Activated CD8-positive, alpha-beta T cell treated with anti-CD3 and anti-CD28 coated beads for 36 hours (primary cell): ENCODE measurements at regions not wholly inside any gene's neighbourhood (a gene's known extent, or its start where the extent isn't known, plus 50 kb on each side); places are given as distances from the start of the nearest gene placed in this dataset.

ENCODE experiments used
- ATAC-seq: fragments of 200-7000 bp; cut with Tn5 transposase; one replicate; pipeline ENCODE4 v1.10.0; 2021; ENCODE audit warnings: mild to moderate bottlenecking, moderate library complexity
- CTCF ChIA-PET: fragments of 350-600 bp; sonication (Branson Sonifier 250); formaldehyde crosslinking; loops from one replicate; lab custom pipeline; 2021; ENCODE audit warnings: antibody characterized with exemption; lab: Charles Lee
- POLR2A ChIA-PET: fragments of 350-600 bp; sonication (Branson Sonifier 250); formaldehyde crosslinking; loops from one replicate; lab custom pipeline; 2021; ENCODE audit warnings: antibody characterized with exemption; lab: Charles Lee
- DNase-seq: peaks from one replicate; pipeline ENCODE4 v3.0.0-alpha.2; 2020
- H3K27ac Mint-ChIP-seq: one replicate; pipeline ENCODE4 v1.8.0; 2021; ENCODE audit warnings: mild to moderate bottlenecking, mixed read lengths
- H3K27me3 Mint-ChIP-seq: one replicate; pipeline ENCODE4 v1.8.0; 2021; ENCODE audit warnings: mixed read lengths
- H3K36me3 Mint-ChIP-seq: one replicate; pipeline ENCODE4 v1.8.0; 2021; ENCODE audit warnings: low read depth, mixed read lengths
- H3K4me1 Mint-ChIP-seq: one replicate; pipeline ENCODE4 v1.8.0; 2021; ENCODE audit warnings: low read depth, mixed read lengths
- H3K4me3 Mint-ChIP-seq: one replicate; pipeline ENCODE4 v1.8.0; 2021; ENCODE audit warnings: mild to moderate bottlenecking, moderate library complexity, mixed read lengths
- H3K9me3 Mint-ChIP-seq: one replicate; pipeline ENCODE4 v1.8.0; 2021; ENCODE audit warnings: mixed read lengths
- intact Hi-C: fragments of 100-400 bp; cut with micrococcal nuclease; formaldehyde crosslinking; loops from one replicate; pipeline ENCODE4 v1.10.0; 2022
- TF ChIP-seq, protein P1 (sequence below): fragments of 200-600 bp; IDR thresholded peaks from one replicate; pipeline ENCODE4 v1.8.0; 2022; ENCODE audit warnings: antibody characterized with exemption, mild to moderate bottlenecking

DNA sequence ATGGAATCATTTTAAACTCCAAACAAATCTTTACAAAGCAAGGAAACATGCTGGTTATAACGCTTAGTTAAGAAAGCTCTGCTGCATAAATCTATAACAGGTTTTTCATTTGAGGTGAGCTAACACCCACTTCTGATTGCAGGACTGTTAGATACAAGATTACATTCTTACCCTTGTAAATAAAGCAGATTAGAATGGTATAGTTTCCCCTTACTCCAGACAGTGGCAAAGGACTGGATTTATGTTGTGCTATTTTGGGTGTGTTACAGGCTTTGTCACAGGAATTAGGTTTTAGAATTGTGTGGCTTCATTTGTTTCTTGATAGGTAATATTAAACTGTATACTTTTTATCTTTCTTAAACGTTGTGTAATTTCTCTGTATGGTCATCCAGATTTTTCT is 487.6 kb downstream of the ZWINT start:
- intact Hi-C loops: no loop called here
- H3K27me3 Mint-ChIP-seq: no peaks in the 10 kb centered on the region
- ATAC-seq: no peak
- H3K4me3 Mint-ChIP-seq: no peak overlapping the region
- POLR2A ChIA-PET: no interaction called here
- CTCF ChIA-PET: no interaction called here
- no peaks in the 10 kb centered on the region for H3K9me3 Mint-ChIP-seq
- no peaks in the 10 kb centered on the region for H3K36me3 Mint-ChIP-seq
- TF ChIP-seq, protein P1, sequence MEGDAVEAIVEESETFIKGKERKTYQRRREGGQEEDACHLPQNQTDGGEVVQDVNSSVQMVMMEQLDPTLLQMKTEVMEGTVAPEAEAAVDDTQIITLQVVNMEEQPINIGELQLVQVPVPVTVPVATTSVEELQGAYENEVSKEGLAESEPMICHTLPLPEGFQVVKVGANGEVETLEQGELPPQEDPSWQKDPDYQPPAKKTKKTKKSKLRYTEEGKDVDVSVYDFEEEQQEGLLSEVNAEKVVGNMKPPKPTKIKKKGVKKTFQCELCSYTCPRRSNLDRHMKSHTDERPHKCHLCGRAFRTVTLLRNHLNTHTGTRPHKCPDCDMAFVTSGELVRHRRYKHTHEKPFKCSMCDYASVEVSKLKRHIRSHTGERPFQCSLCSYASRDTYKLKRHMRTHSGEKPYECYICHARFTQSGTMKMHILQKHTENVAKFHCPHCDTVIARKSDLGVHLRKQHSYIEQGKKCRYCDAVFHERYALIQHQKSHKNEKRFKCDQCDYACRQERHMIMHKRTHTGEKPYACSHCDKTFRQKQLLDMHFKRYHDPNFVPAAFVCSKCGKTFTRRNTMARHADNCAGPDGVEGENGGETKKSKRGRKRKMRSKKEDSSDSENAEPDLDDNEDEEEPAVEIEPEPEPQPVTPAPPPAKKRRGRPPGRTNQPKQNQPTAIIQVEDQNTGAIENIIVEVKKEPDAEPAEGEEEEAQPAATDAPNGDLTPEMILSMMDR: no peak
- DNase-seq: no peak
- no peaks in the 10 kb centered on the region for H3K4me1 Mint-ChIP-seq
- H3K27ac Mint-ChIP-seq: no peak overlapping the region

DNA sequence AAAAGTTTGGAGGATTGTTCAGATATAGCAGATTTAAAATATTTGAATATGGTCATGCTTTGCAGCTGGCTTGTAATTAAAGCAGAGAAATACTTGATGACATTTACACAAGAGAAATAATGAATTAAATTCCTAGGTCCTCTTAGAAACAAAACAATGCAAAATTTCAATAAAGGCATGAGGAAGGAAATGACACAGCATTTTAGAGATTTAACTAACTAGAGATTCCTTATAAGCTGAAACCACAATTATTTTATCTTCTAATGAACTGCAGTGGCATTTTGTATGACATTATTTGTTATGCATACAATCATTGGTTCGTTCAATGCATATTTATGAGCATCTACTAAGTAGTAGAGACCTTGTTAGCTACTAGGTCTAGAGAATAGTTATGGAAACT is 490.9 kb downstream of the ZWINT start:
- no peaks in the 10 kb centered on the region for H3K36me3 Mint-ChIP-seq
- DNase-seq (no peak), ATAC-seq (no peak)
- POLR2A ChIA-PET: no interaction called here
- no peaks in the 10 kb centered on the region for H3K27me3 Mint-ChIP-seq
- intact Hi-C loops: no loop called here
- no peak overlapping the region for H3K4me3 Mint-ChIP-seq
- CTCF ChIA-PET: no interaction called here
- peaks cover 2% of the 10 kb centered on the region for H3K9me3 Mint-ChIP-seq
- no peak overlapping the region for H3K27ac Mint-ChIP-seq
- TF ChIP-seq, protein P1: no peak
- no peaks in the 10 kb centered on the region for H3K4me1 Mint-ChIP-seq

DNA sequence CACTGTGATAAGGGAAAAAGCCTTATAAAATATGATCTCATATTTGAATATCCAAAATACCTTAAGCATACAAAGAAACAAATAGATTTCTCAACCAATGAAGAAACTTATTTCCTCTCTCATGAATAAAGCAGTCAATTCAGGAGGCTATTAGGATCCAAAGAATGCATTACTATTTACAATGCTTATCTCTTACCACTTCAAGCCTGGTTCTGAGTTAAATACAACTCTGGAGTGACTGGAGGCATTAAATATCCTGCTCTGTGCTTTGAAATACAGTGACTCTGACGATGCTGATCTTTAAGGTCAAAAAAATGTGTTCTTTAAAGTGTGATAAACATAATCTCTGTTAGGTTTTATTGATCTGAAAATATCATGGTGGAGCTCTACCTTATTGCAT is 493.2 kb downstream of the ZWINT start:
- DNase-seq: no peak
- H3K4me1 Mint-ChIP-seq: no peaks in the 10 kb centered on the region
- ATAC-seq: no peak
- H3K4me3 Mint-ChIP-seq: no peak overlapping the region
- H3K27me3 Mint-ChIP-seq: no peaks in the 10 kb centered on the region
- intact Hi-C loops: no loop called here
- ChIA-PET CTCF (no interaction called here), POLR2A (no interaction called here)
- H3K9me3 Mint-ChIP-seq: peaks cover 4% of the 10 kb centered on the region
- H3K27ac Mint-ChIP-seq: no peak overlapping the region
- TF ChIP-seq, protein P1: no peak
- no peaks in the 10 kb centered on the region for H3K36me3 Mint-ChIP-seq

DNA sequence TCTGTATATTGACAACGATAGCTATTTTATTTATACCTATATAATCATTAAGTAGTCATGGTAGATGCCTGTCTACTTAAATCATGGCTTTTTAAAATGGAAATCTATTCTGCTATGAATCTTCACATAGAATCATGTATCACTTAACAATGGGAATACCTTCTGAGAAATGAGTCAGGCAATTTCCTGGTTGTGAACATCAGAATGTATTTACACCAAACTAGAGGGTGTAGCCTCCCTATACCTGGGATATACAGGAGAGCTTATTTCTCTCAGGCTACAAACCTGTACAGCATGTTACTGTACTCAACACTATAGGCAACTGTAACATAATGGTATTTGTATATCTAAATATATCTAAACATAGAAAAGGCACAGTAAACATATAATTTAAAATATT is 502.3 kb downstream of the ZWINT start:
- H3K27me3 Mint-ChIP-seq: no peaks in the 10 kb centered on the region
- no peaks in the 10 kb centered on the region for H3K36me3 Mint-ChIP-seq
- ChIA-PET POLR2A (no interaction called here), CTCF (no interaction called here)
- TF ChIP-seq, protein P1: no peak
- H3K27ac Mint-ChIP-seq: no peak overlapping the region
- no peak for ATAC-seq
- intact Hi-C loops: no loop called here
- H3K4me1 Mint-ChIP-seq: no peaks in the 10 kb centered on the region
- no peak overlapping the region for H3K4me3 Mint-ChIP-seq
- H3K9me3 Mint-ChIP-seq: peaks cover 8% of the 10 kb centered on the region
- no peak for DNase-seq

DNA sequence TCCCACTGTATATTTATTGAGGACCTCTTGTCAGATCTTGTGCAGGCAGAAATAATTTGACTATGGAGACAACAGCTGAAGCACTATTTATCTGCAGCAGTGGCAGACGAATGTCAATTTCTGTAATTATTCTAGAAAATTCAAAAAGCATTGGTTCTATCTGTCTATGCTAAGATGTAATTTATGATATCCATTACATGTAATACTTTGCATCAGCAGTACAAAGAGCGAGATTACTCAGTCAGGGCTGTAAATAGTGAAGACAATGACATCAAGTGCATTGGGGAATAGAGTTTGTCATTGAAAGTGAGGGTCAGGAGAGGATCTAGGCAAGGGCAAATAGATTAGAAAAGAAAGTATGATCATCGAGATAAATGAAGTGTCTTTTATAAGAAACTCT is 508.2 kb downstream of the ZWINT start:
- CTCF ChIA-PET: no interaction called here
- DNase-seq (no peak), ATAC-seq (no peak)
- TF ChIP-seq, protein P1: no peak
- POLR2A ChIA-PET: no interaction called here
- no peaks in the 10 kb centered on the region for H3K4me1 Mint-ChIP-seq
- H3K4me3 Mint-ChIP-seq: no peak overlapping the region
- H3K36me3 Mint-ChIP-seq: no peaks in the 10 kb centered on the region
- no peak overlapping the region for H3K27ac Mint-ChIP-seq
- H3K27me3 Mint-ChIP-seq: no peaks in the 10 kb centered on the region
- intact Hi-C loops: no loop called here
- H3K9me3 Mint-ChIP-seq: no peaks in the 10 kb centered on the region
